OCI-LY7 (cell line): ENCODE measurements at regions not wholly inside any gene's neighbourhood (a gene's known extent, or its start where the extent isn't known, plus 50 kb on each side); places are given as distances from the start of the nearest gene placed in this dataset.

ENCODE experiments used
- BruUV-seq: library from RNA; stranded (reverse); fragments of 400-500 nt; replicated peaks from 2 replicates; lab custom pipeline; 2021; lab: Mats Ljungman, UMichigan
- CTCF ChIA-PET: fragments of 300-600 bp; sonication (Branson Sonifier 250); formaldehyde crosslinking; loops from one replicate; lab custom pipeline; 2022; ENCODE audit warnings: antibody characterized with exemption; ENCODE audit not compliant: unreplicated experiment; lab: Charles Lee
- POLR2A ChIA-PET: fragments of 300-600 bp; sonication (Branson Sonifier 250); formaldehyde crosslinking; loops from one replicate; lab custom pipeline; 2022; ENCODE audit warnings: antibody characterized with exemption; lab: Charles Lee
- DNase-seq: peaks from one replicate; pipeline ENCODE4 v3.0.0-alpha.2; 2015; ENCODE audit warnings: low spot score
- H2AFZ ChIP-seq: fragments of 200-600 bp; sonication (generic), shearing (Covaris generic); 2 replicates; pipeline ENCODE4 v1.6.1; 2014; ENCODE audit warnings: mild to moderate bottlenecking, antibody characterized with exemption, low read length, moderate library complexity
- H3K27ac ChIP-seq: fragments of 200-600 bp; sonication (generic); 2 replicates; pipeline ENCODE4 v1.5.1; 2014; ENCODE audit warnings: mixed run types, low read depth, mild to moderate bottlenecking, moderate library complexity, low read length, inconsistent platforms; ENCODE audit not compliant: poor library complexity, severe bottlenecking
- H3K36me3 ChIP-seq: fragments of 200-600 bp; sonication (generic); 2 replicates; pipeline ENCODE4 v1.6.1; 2014; ENCODE audit warnings: mild to moderate bottlenecking, antibody characterized with exemption, low read length, moderate library complexity, mixed read lengths; ENCODE audit not compliant: insufficient read depth
- H3K4me1 ChIP-seq: fragments of 200-600 bp; sonication (generic); 2 replicates; pipeline ENCODE4 v1.5.1; 2014; ENCODE audit warnings: mild to moderate bottlenecking, low read length; ENCODE audit not compliant: insufficient read depth, poor library complexity, severe bottlenecking
- H3K4me2 ChIP-seq: fragments of 200-600 bp; sonication (generic); 2 replicates; pipeline ENCODE4 v1.6.1; 2014; ENCODE audit warnings: mild to moderate bottlenecking, low read length
- H3K4me3 ChIP-seq: fragments of 200-600 bp; sonication (generic); 2 replicates; pipeline ENCODE4 v1.5.1; 2014; ENCODE audit warnings: mild to moderate bottlenecking, low read depth, low read length; ENCODE audit not compliant: poor library complexity, severe bottlenecking
- H3K79me2 ChIP-seq: fragments of 200-600 bp; sonication (generic); 2 replicates; pipeline ENCODE4 v1.6.1; 2016; ENCODE audit warnings: low read depth, mild to moderate bottlenecking, low read length, moderate library complexity, mixed read lengths; ENCODE audit not compliant: insufficient read depth
- H3K9me2 ChIP-seq: fragments of 200-600 bp; sonication (generic); 2 replicates; pipeline ENCODE4 v1.6.1; 2016; ENCODE audit warnings: mild to moderate bottlenecking, low read length, mixed read lengths; ENCODE audit not compliant: insufficient read depth
- H3K9me3 ChIP-seq: fragments of 200-600 bp; sonication (generic); 2 replicates; pipeline ENCODE4 v1.6.1; 2014; ENCODE audit warnings: mild to moderate bottlenecking, mixed run types, low read length, mixed read lengths
- H4K20me1 ChIP-seq: fragments of 200-600 bp; sonication (generic); 2 replicates; pipeline ENCODE4 v1.6.1; 2014; ENCODE audit warnings: mild to moderate bottlenecking, antibody characterized with exemption, low read length, moderate library complexity, mixed read lengths; ENCODE audit not compliant: insufficient read depth
- EZH2phosphoT487 ChIP-seq: fragments of 200-600 bp; sonication (generic); IDR thresholded peaks from 2 replicates; pipeline ENCODE4 v1.6.1; 2018; ENCODE audit warnings: low read depth, borderline replicate concordance, mild to moderate bottlenecking, mixed run types, antibody characterized with exemption, low read length, moderate library complexity, mixed read lengths
- intact Hi-C: fragments of 100-400 bp; cut with micrococcal nuclease; formaldehyde crosslinking; loops from one replicate; pipeline ENCODE4 v1.10.0; 2022; ENCODE audit not compliant: unreplicated experiment
- TF ChIP-seq, protein P1 (sequence below): fragments of 200-600 bp; sonication (generic); conservative IDR thresholded peaks from 2 replicates; pipeline ENCODE4 v1.5.1; 2014; ENCODE audit warnings: mild to moderate bottlenecking, antibody characterized with exemption, low read length, moderate library complexity, mixed read lengths

- TF ChIP-seq EZH2phosphoT487 = no peak
- TF ChIP-seq, protein P1, sequence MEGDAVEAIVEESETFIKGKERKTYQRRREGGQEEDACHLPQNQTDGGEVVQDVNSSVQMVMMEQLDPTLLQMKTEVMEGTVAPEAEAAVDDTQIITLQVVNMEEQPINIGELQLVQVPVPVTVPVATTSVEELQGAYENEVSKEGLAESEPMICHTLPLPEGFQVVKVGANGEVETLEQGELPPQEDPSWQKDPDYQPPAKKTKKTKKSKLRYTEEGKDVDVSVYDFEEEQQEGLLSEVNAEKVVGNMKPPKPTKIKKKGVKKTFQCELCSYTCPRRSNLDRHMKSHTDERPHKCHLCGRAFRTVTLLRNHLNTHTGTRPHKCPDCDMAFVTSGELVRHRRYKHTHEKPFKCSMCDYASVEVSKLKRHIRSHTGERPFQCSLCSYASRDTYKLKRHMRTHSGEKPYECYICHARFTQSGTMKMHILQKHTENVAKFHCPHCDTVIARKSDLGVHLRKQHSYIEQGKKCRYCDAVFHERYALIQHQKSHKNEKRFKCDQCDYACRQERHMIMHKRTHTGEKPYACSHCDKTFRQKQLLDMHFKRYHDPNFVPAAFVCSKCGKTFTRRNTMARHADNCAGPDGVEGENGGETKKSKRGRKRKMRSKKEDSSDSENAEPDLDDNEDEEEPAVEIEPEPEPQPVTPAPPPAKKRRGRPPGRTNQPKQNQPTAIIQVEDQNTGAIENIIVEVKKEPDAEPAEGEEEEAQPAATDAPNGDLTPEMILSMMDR = no peak
- POLR2A ChIA-PET = no interaction called here
These were observed 81.9 kb downstream of the TMEM18 start for GRCh38 chr2:595141-595815.

GRCh38 chr2:594297-594949, 82.8 kb downstream of the TMEM18 start:
- Histone ChIP-seq H4K20me1 (no peaks in the 10 kb centered on the region), H3K9me2 (no peaks in the 10 kb centered on the region), H3K4me2 (no peak overlapping the region), H3K36me3 (no peaks in the 10 kb centered on the region), H2AFZ (no peak overlapping the region), H3K9me3 (no peaks in the 10 kb centered on the region), H3K4me3 (no peak overlapping the region), H3K4me1 (no peaks in the 10 kb centered on the region), H3K79me2 (no peaks in the 10 kb centered on the region), H3K27ac (no peak overlapping the region)
- intact Hi-C loops = no loop called here
- TF ChIP-seq, protein P1 = no peak
- no peak for TF ChIP-seq EZH2phosphoT487
- no TSS peak for BruUV-seq
- no peak for DNase-seq
- ChIA-PET CTCF (no interaction called here), POLR2A (no interaction called here)

More at GRCh38 chr2:595141-595815, 81.9 kb downstream of the TMEM18 start:
- Histone ChIP-seq H3K27ac (no peak overlapping the region), H3K4me2 (no peak overlapping the region), H3K9me2 (no peaks in the 10 kb centered on the region), H3K36me3 (no peaks in the 10 kb centered on the region), H4K20me1 (no peaks in the 10 kb centered on the region), H2AFZ (no peak overlapping the region), H3K79me2 (no peaks in the 10 kb centered on the region), H3K9me3 (no peaks in the 10 kb centered on the region), H3K4me3 (no peak overlapping the region), H3K4me1 (no peaks in the 10 kb centered on the region)
- intact Hi-C loops = no loop called here
- CTCF ChIA-PET = interaction anchor here (0.6 kb wide), 1 partner anchor 39 kb away, joined by 4 read pairs; no protein-coding TSS in a partner anchor
- no TSS peak for BruUV-seq
- DNase-seq = no peak
